ENCODE measurements at regions not wholly inside any gene's neighbourhood (a gene's known extent, or its start where the extent isn't known, plus 50 kb on each side); places are given as distances from the start of the nearest gene placed in this dataset.
"Not testable (repeated sequence)": the region's sequence is repeated elsewhere in the genome, so short reads cannot be mapped to it uniquely, and the experiment has no call there.

DNA sequence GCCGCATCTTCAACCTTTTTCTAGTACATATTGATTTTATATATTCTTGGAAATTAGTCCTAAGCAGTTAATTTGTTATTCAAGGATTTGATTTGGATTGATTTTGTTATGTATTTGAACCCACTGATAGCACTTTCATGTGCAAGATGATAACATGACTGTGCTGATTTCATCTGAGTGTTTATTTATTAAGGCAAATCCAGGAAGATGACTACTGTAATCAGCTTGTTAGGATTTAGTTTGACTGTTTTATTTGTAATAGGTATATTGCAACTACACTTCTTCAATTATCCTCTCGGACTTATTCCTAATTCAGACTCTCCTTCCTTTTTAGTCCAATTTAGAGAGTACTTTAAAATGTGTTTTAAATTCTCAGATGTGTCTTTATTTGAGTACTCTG lies 75.1 kb upstream of the PRKG1 start:
- no peak for DNase-seq

DNA sequence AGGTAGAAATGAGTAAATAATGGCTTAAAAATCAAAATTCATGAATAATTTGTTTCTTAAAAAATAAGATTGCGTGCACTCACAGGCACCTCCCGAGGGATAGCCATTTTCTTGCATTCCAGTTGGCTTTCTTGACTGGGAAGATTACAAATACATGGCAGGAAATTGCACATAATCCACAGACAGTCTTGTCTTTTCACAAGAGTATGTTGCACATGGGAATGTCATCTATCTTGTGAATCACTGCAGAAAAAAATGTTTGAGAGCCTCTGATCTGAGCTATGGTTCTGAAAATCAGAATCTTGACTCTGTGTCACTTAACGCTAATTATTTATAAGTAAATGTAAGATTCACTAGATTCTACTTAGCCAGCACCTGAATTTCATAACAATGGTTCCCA lies 74.1 kb upstream of the PRKG1 start:
- DNase-seq: no peak

DNA sequence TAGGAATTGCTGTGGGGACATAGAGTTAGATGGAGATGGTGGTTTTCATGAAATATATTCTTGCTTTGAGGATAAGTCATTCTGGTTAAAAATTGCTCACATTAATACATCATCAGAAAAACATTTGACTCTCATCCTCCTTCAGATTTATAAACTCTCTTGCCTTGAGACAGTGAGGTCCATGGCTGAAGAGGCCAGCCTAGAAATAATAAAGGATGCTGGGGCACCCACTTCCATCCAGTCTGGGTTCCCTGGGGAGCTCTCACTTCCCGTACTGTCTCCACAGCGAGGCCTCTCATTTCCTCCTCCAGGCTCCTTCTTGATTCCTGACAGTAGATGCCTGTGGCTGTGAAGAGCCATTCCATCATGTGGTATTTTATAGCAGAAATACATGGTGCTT lies 73.3 kb upstream of the PRKG1 start:
- no peak for DNase-seq

DNA sequence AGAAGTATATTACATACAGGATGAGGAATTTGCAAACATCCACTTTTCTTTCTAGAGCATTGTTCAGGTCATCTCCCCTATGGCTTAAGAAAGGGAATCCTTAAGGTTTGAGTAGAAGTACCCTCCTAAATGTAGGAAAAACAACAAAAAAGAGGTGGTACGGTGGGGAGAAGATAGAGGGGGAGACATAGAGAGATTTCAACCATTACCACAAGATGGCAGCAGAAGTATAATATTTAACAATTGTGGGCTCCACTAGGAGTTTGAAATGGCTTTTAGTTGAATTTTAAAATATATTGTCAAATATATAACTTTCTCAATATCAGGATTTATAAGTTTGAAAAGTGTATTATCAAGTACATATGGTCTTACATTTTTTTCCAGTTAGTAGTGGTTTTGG lies 72.7 kb upstream of the PRKG1 start:
- peak; percentile 1 for DNase-seq

DNA sequence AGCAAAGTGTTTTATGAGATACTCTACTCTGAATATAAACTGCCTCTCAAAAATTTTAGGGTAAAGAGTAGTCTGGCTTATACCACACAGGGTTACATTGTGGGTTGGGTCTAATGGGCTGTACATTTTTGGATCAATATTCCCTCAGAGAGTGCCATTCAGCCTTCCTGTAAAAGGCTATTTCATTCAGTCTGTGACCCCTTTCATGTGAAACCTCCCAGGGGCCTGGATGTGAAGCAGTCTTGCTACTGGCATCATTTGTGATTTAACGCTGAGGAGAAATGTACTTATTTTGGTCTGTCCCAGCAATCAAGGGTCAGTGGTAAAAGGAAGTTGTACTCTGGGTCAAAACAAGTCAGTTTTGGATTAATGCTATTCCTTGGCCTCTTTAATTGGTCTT lies 71.8 kb upstream of the PRKG1 start:
- DNase-seq: no peak

DNA sequence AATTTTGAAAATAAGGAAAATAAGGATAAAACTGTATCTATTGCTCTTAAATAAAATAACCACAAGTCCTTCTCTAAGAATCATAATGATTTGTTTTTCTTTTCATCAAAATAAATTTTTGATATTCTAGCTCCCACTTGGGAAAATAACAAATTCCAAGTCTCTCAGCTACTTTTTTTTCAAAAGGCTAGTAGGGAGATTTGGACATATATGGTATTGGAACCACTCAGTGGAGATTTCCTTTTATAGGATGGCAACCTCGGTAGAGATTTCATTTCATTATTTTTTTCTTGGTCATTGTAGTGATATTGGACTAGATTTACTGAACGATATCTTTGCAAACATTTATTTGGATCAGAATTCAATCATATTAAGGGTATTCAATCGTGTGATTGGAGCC lies 69.5 kb upstream of the PRKG1 start:
- no peak for DNase-seq

DNA sequence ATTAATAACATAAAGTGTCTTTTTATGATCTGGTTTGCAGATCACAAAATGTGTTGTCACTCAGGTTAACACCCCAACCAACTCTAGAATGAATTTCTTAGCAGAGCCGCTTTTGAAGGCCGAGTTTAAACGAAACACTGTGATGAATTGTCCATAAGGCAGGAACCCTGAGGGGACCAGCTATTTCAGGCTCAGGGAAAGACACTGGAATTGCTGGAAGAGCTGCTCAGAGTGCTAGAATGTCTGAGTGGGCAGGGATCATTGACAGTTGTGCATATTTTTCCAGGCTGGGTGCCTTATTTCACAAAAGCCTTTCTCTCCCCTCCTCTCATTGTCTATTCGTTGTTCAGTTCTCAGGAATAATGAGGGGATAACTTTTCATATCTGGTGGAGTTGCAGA lies 68.7 kb upstream of the PRKG1 start:
- no peak for DNase-seq

DNA sequence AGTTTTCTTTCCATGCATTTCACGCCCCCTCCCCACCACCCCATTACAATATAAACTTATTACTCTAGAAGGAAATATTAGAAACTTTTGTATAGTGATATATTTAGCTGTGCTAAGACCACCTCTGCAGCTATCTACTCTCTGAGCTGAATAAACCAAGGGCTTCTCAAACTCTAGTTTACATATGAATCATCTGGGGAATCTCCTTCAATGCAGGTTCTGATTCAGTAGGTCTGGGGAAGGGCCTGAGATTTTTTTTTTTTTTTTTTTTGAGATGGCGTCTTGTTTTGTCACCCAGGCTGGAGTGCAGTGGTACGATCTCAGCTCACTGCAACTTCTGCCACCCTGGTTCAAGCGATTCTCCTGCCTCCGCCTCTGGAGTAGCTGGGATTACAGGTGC lies 67.6 kb upstream of the PRKG1 start:
- DNase-seq: no peak

DNA sequence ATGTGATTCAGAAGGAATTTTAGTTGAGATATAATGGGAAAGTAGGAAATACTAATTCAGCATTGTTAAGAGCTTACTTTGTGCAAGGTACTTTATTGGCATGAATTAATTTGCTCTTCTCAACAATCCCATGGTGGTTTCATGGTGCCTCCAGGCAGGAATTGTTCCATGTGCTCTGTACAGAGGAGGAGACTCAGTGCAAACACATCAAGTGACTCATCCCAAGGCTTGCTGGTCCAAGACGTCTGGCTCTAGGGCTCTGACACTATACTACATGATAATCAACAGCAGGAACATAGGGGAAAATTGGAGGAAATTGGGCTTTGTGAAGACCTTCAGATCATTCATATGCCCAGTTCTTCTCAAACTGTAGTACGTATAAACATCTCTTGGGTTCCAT lies 66.5 kb upstream of the PRKG1 start:
- DNase-seq: no peak

DNA sequence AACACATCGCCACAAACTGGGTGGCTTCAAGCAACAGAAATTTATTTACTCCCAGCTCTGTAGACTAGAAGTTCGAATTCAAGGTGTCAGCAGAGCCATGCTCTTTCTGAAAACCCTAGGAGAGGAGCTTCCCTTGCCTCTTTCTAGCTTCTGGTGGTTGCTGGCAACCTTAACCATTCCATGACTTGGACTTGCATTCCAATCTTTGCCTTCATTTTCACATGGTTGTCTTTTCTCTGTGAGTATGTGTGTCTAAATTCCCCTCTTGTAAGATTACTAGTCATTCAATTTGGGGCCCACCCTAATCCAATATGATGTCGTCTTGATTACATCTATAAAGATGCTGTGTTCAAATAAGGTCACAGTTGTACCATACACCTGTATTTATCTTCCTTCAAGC lies 65.9 kb upstream of the PRKG1 start:
- no peak for DNase-seq

DNA sequence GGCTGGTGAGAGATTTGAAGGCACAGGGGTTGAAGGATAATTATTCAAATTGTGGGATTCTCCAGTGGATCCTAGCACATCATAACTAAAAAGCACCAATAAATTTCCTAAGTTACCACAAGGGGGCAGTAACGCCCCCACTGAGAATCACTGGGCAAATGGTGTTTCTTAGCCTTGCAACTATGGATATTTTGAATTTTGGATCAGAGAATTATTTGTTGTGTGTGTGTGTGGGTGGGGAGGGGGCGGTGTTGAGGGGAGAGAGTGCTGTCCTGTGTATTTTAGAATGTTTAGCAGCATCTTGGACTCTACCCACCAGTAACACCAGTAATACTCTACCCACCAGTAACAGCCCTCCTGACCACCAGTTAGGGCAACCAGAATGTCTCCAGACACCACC lies 63.3 kb upstream of the PRKG1 start:
- DNase-seq: no peak

DNA sequence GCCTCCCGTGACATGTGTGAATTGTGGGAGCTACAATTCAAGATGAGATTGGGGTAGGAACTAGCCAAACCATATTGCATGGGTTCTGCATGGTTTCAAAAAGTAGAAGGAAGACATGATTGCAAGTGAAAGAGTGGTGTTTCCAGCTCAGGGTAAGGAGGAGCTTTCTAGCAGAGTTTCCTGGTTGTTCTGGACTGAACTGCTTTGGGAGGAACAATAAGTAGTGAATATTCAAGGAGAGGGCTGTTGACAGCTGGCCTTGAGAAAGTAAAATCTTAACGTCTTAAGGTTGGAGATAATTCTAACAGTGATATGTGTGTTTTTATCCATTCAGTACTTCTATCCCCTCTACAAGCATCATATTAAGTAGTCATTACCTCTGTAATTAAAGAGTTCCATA lies 62.2 kb upstream of the PRKG1 start:
- no peak for DNase-seq

DNA sequence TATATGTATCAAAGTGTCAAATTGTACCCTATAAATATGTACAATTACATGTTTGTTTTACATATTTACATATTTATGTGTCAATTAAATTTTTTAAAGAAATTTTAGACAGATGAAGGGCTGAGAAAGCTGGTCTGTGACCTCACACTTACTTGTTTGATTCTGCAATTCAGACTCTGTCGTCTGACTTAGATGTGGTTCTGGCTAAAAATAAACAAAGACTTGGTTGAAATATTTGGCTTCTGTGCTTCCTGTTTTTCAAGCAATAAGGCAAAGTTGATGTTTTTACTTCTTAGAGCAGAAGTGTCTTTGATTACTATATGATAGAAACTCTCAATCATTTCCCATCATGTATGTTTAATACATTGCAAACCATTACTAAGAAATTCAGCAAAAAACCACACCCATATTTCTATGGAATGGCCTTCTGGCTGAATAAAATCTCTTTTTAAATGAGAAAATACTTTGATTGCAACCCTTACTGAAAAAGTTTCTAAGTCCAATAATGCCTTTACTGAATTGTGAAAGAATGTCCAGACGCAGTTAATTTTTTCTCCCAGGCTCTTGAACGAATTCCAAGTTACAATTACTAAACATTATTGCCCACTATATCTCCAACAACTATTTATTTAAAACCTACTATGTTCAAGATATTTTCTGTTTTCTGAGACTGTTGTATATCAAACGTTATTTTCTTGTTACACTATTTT lies 59.5 kb upstream of the PRKG1 start:
- no peak for DNase-seq

DNA sequence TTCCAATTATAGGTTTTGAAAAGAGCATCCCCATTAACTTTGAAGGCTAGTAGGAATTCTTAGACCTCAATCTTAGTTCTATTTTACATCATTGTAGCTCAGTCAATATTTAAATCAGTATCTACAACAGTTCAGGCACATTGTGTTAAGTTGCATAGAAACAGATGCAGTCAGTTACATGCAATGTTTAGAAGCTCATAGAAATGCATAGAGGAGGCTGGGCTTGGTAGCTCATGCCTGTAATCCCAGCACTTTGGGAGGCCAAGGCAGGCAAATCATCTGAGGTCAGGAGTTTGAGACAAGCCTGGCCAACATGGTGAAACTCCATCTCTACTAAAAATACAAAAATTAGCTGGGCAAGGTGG lies 58.9 kb upstream of the PRKG1 start:
- DNase-seq: not testable (repeated sequence)

DNA sequence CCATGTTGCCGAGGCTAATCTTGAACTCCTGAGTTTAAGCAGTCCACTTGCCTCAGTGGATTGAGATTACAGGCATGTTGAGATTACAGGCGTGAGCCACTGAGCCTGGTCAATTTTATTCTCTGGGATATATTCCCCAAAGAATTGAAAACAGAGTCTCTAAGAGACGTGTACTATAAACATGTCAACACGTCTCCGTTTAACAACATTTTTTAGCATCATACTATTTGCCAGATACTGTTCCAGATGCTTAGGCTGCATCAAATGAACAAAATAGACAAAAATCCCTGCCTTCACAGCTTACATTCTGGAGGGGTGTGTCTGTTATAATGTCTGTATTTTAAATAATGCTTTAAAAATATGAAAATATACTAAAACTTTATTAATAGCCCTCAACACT lies 54.1 kb upstream of the PRKG1 start:
- DNase-seq: no peak

DNA sequence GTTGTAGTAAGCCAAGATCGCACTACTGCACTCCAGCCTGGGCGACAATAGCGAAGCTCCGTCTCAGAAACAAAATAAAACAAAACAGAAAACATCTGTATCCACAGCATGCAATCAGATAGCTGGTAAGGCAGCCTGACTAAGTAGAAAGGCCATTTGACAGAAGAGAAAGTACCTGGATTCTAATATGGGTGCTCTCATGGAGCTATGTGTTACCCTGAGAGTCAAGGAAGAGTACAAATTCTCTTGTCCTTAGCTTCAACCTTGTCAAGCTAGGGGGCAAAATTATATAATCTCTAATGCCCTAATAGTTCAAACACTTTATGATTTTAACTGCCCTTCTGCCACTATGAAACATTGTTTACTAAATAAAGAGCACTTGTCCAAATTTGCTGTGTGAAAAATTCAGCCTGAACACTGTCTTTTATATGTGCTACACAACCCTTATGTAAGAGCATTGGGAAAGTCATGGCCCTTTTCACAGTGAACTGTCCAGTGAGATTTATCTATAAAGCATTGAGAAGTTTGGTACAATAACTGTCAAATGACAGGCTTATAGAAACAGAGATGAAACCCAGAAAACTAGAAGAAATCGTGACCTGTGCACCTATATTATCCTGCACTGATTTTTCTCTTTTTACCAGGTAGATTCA lies 51.2 kb upstream of the PRKG1 start:
- no peak for DNase-seq

DNA sequence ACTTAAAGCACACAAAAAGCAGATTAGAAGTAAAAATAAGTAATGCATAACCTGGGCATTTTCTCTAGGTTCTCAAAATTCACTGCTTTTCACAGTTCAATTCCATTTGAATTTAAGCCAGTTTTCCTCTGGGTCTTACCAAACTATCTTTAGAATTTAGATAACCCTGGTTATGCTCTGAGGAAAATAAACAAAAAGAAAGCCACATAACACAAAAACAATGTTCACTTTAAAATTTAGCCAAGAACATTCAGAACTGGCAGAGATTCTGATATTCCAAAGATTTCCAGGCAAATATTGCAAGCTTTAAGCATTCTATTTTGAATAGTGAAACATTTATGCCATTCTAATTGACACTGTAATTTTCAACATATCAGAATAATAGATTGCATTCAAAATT lies 50.7 kb upstream of the PRKG1 start:
- no peak for DNase-seq
